ENCODE measurements at regions not wholly inside any gene's neighbourhood (a gene's known extent, or its start where the extent isn't known, plus 50 kb on each side); places are given as distances from the start of the nearest gene placed in this dataset.

- H3K9ac ChIP-seq (ENCODE audit: low read length): no peak overlapping the region
- H3K36me3 ChIP-seq (ENCODE audit: insufficient read depth, low read length): no peaks in the 10 kb centered on the region
- H3K9me3 ChIP-seq (ENCODE audit: low read length): no peaks in the 10 kb centered on the region
- no peaks in the 10 kb centered on the region for H3K27me3 ChIP-seq (ENCODE audit: control insufficient read depth in 1 of 2, insufficient read depth in 2 of 2, low read length in 2 of 2)
- no peak overlapping the region for H3K4me3 ChIP-seq (ENCODE audit: low read depth in 1 of 2, low read length in 2 of 2)
- H3K4me1 ChIP-seq (ENCODE audit: insufficient read depth, low read length): peaks cover 7% of the 10 kb centered on the region
- no peak overlapping the region for H3K27ac ChIP-seq (ENCODE audit: low read depth, low read length)
Measured at GRCh38 chr14:71523630-71524319, 408.5 kb upstream of the RGS6 start.

GRCh38 chr14:71524320-71524982 lies 407.8 kb upstream of the RGS6 start:
- H3K9me3 ChIP-seq (ENCODE audit: low read length): no peaks in the 10 kb centered on the region
- H3K36me3 ChIP-seq (ENCODE audit: insufficient read depth, low read length): no peaks in the 10 kb centered on the region
- no peaks in the 10 kb centered on the region for H3K27me3 ChIP-seq (ENCODE audit: control insufficient read depth in 1 of 2, insufficient read depth in 2 of 2, low read length in 2 of 2)
- no peak overlapping the region for H3K27ac ChIP-seq (ENCODE audit: low read depth, low read length)
- H3K4me3 ChIP-seq (ENCODE audit: low read depth in 1 of 2, low read length in 2 of 2): no peak overlapping the region
- H3K4me1 ChIP-seq (ENCODE audit: insufficient read depth, low read length): peaks cover 7% of the 10 kb centered on the region
- H3K9ac ChIP-seq (ENCODE audit: low read length): no peak overlapping the region

- no peak overlapping the region for H3K9ac ChIP-seq (ENCODE audit: low read length)
- H3K4me1 ChIP-seq (ENCODE audit: insufficient read depth, low read length): peaks cover 17% of the 10 kb centered on the region
- H3K9me3 ChIP-seq (ENCODE audit: low read length): no peaks in the 10 kb centered on the region
- no peaks in the 10 kb centered on the region for H3K27me3 ChIP-seq (ENCODE audit: control insufficient read depth in 1 of 2, insufficient read depth in 2 of 2, low read length in 2 of 2)
- no peak overlapping the region for H3K27ac ChIP-seq (ENCODE audit: low read depth, low read length)
- H3K36me3 ChIP-seq (ENCODE audit: insufficient read depth, low read length): no peaks in the 10 kb centered on the region
- H3K4me3 ChIP-seq (ENCODE audit: low read depth in 1 of 2, low read length in 2 of 2): no peak overlapping the region
Measured at GRCh38 chr14:71525663-71526221, 406.5 kb upstream of the RGS6 start.

- no peak overlapping the region for H3K4me3 ChIP-seq (ENCODE audit: low read depth in 1 of 2, low read length in 2 of 2)
- H3K9ac ChIP-seq (ENCODE audit: low read length): no peak overlapping the region
- no peaks in the 10 kb centered on the region for H3K9me3 ChIP-seq (ENCODE audit: low read length)
- no peaks in the 10 kb centered on the region for H3K36me3 ChIP-seq (ENCODE audit: insufficient read depth, low read length)
- H3K27me3 ChIP-seq (ENCODE audit: control insufficient read depth in 1 of 2, insufficient read depth in 2 of 2, low read length in 2 of 2): no peaks in the 10 kb centered on the region
- peaks cover 17% of the 10 kb centered on the region for H3K4me1 ChIP-seq (ENCODE audit: insufficient read depth, low read length)
- no peak overlapping the region for H3K27ac ChIP-seq (ENCODE audit: low read depth, low read length)
Measured at GRCh38 chr14:71526388-71526787, 405.8 kb upstream of the RGS6 start.

GRCh38 chr14:71527838-71528237 lies 404.4 kb upstream of the RGS6 start:
- no peaks in the 10 kb centered on the region for H3K36me3 ChIP-seq (ENCODE audit: insufficient read depth, low read length)
- no peak overlapping the region for H3K27ac ChIP-seq (ENCODE audit: low read depth, low read length)
- no peak overlapping the region for H3K4me3 ChIP-seq (ENCODE audit: low read depth in 1 of 2, low read length in 2 of 2)
- H3K4me1 ChIP-seq (ENCODE audit: insufficient read depth, low read length): peaks cover 17% of the 10 kb centered on the region
- H3K27me3 ChIP-seq (ENCODE audit: control insufficient read depth in 1 of 2, insufficient read depth in 2 of 2, low read length in 2 of 2): no peaks in the 10 kb centered on the region
- no peak overlapping the region for H3K9ac ChIP-seq (ENCODE audit: low read length)
- no peaks in the 10 kb centered on the region for H3K9me3 ChIP-seq (ENCODE audit: low read length)

- Histone ChIP-seq H3K9ac (ENCODE audit: low read length) (no peak overlapping the region), H3K27ac (ENCODE audit: low read depth, low read length) (no peak overlapping the region)
Measured at GRCh38 chr14:71529848-71530247, 402.4 kb upstream of the RGS6 start.

GRCh38 chr14:71532344-71532743 lies 399.9 kb upstream of the RGS6 start:
- Histone ChIP-seq H3K36me3 (ENCODE audit: insufficient read depth, low read length) (no peaks in the 10 kb centered on the region), H3K27me3 (ENCODE audit: control insufficient read depth in 1 of 2, insufficient read depth in 2 of 2, low read length in 2 of 2) (no peaks in the 10 kb centered on the region), H3K9ac (ENCODE audit: low read length) (no peak overlapping the region), H3K27ac (ENCODE audit: low read depth, low read length) (no peak overlapping the region), H3K4me3 (ENCODE audit: low read depth in 1 of 2, low read length in 2 of 2) (no peak overlapping the region), H3K9me3 (ENCODE audit: low read length) (no peaks in the 10 kb centered on the region), H3K4me1 (ENCODE audit: insufficient read depth, low read length) (peaks cover 26% of the 10 kb centered on the region)

More at GRCh38 chr14:71529848-71530247, 402.4 kb upstream of the RGS6 start:
- no peak overlapping the region for H3K4me3 ChIP-seq (ENCODE audit: low read depth in 1 of 2, low read length in 2 of 2)
- H3K27me3 ChIP-seq (ENCODE audit: control insufficient read depth in 1 of 2, insufficient read depth in 2 of 2, low read length in 2 of 2): no peaks in the 10 kb centered on the region
- H3K36me3 ChIP-seq (ENCODE audit: insufficient read depth, low read length): no peaks in the 10 kb centered on the region
- H3K4me1 ChIP-seq (ENCODE audit: insufficient read depth, low read length): peaks cover 10% of the 10 kb centered on the region
- H3K9me3 ChIP-seq (ENCODE audit: low read length): no peaks in the 10 kb centered on the region

GRCh38 chr14:71532790-71533189 lies 399.4 kb upstream of the RGS6 start:
- H3K9ac ChIP-seq (ENCODE audit: low read length): no peak overlapping the region
- H3K36me3 ChIP-seq (ENCODE audit: insufficient read depth, low read length): no peaks in the 10 kb centered on the region
- H3K4me3 ChIP-seq (ENCODE audit: low read depth in 1 of 2, low read length in 2 of 2): no peak overlapping the region
- H3K4me1 ChIP-seq (ENCODE audit: insufficient read depth, low read length): peaks cover 26% of the 10 kb centered on the region
- no peaks in the 10 kb centered on the region for H3K27me3 ChIP-seq (ENCODE audit: control insufficient read depth in 1 of 2, insufficient read depth in 2 of 2, low read length in 2 of 2)
- H3K27ac ChIP-seq (ENCODE audit: low read depth, low read length): no peak overlapping the region
- H3K9me3 ChIP-seq (ENCODE audit: low read length): no peaks in the 10 kb centered on the region

- H3K4me1 ChIP-seq (ENCODE audit: insufficient read depth, low read length): peaks cover 27% of the 10 kb centered on the region
Measured at GRCh38 chr14:71533390-71533789, 398.8 kb upstream of the RGS6 start.

GRCh38 chr14:71533800-71534199 lies 398.4 kb upstream of the RGS6 start:
- Histone ChIP-seq H3K9ac (ENCODE audit: low read length) (no peak overlapping the region), H3K4me1 (ENCODE audit: insufficient read depth, low read length) (peaks cover 31% of the 10 kb centered on the region), H3K4me3 (ENCODE audit: low read depth in 1 of 2, low read length in 2 of 2) (no peak overlapping the region), H3K27ac (ENCODE audit: low read depth, low read length) (no peak overlapping the region), H3K9me3 (ENCODE audit: low read length) (no peaks in the 10 kb centered on the region), H3K36me3 (ENCODE audit: insufficient read depth, low read length) (no peaks in the 10 kb centered on the region), H3K27me3 (ENCODE audit: control insufficient read depth in 1 of 2, insufficient read depth in 2 of 2, low read length in 2 of 2) (no peaks in the 10 kb centered on the region)

More at GRCh38 chr14:71533390-71533789, 398.8 kb upstream of the RGS6 start:
- Histone ChIP-seq H3K27ac (ENCODE audit: low read depth, low read length) (no peak overlapping the region), H3K9me3 (ENCODE audit: low read length) (no peaks in the 10 kb centered on the region), H3K4me3 (ENCODE audit: low read depth in 1 of 2, low read length in 2 of 2) (no peak overlapping the region), H3K36me3 (ENCODE audit: insufficient read depth, low read length) (no peaks in the 10 kb centered on the region), H3K27me3 (ENCODE audit: control insufficient read depth in 1 of 2, insufficient read depth in 2 of 2, low read length in 2 of 2) (no peaks in the 10 kb centered on the region), H3K9ac (ENCODE audit: low read length) (no peak overlapping the region)

- Histone ChIP-seq H3K36me3 (ENCODE audit: insufficient read depth, low read length) (no peaks in the 10 kb centered on the region), H3K4me1 (ENCODE audit: insufficient read depth, low read length) (peaks cover 38% of the 10 kb centered on the region), H3K4me3 (ENCODE audit: low read depth in 1 of 2, low read length in 2 of 2) (no peak overlapping the region)
Measured at GRCh38 chr14:71534506-71534905, 397.7 kb upstream of the RGS6 start.

More at GRCh38 chr14:71534506-71534905, 397.7 kb upstream of the RGS6 start:
- H3K27ac ChIP-seq (ENCODE audit: low read depth, low read length): no peak overlapping the region
- H3K27me3 ChIP-seq (ENCODE audit: control insufficient read depth in 1 of 2, insufficient read depth in 2 of 2, low read length in 2 of 2): no peaks in the 10 kb centered on the region
- no peak overlapping the region for H3K9ac ChIP-seq (ENCODE audit: low read length)
- no peaks in the 10 kb centered on the region for H3K9me3 ChIP-seq (ENCODE audit: low read length)

All from muscle layer of colon (tissue), 2 donors.